ENCODE measurements at regions not wholly inside any gene's neighbourhood (a gene's known extent, or its start where the extent isn't known, plus 50 kb on each side); places are given as distances from the start of the nearest gene placed in this dataset.

DNA sequence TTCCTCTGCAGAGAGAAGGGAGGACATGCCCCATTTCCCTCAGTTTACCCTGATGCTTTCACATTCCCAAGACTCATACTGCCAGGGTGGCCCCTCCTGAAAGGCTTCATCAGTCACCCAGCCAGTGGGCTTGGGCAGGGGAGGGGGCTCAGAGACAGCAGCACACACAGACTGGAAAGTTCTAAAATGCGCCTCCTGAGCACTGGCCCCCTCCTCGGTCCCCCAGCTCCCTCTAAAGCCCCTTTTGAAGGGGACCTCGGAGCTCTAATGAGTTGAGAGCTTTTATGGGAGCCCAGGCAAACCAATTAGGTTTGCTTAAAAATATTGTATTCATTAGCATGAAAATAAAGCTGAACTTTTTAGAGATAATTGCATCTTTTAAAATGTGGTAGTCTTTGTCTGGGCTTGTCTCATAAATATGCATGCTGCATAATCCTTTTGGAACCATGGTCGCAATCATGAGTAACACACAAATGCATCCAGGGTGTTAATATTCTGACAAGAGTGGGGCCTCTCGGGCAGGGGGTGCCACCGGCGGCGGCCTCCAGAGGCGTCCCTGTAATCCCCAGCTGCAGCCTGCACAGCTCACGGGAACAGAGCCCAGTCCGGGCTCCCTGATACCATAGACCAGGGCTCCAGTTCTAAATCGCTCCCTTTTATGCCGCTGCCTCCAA, 78.5 kb downstream of the RPLP1 start:
- no peak for DNase-seq

DNA sequence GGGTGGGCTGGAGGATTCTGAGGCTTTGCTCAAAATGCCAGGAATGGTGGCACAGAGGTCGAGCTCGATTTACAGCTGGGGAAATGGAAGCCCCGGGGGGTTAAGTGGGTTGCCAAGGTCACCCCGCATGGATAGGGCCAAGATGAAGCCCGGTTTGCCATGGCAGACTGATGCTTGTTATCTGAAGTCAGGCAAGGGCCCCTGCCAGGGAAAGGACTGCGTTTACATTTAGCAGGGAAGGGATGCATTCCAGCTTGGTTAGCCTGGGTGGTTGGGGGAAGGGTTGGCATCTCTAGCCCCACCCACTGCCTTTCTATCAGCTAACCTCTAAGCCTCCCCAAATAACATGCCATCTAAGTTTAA, 79.0 kb downstream of the RPLP1 start:
- no peak for DNase-seq

DNA sequence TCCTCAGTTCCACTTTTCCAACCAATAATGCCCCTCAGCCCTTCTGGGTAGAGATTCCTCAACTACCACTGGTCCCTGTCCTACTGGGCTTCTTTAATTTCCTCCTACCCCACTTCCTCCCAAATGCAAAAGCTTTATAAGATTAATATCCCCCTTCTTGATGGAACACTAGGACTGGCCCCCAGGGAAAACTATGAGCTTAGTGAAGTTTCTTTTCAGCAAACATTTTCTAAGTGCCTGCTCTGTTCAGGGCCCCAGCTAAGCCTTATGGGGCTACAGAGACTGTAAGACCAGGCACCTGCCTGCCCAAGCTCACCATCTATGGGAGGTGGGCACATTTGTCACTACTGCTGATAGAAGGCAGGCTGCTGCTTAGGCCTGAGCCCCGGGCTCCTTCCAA, 79.4 kb downstream of the RPLP1 start:
- no peak for DNase-seq

DNA sequence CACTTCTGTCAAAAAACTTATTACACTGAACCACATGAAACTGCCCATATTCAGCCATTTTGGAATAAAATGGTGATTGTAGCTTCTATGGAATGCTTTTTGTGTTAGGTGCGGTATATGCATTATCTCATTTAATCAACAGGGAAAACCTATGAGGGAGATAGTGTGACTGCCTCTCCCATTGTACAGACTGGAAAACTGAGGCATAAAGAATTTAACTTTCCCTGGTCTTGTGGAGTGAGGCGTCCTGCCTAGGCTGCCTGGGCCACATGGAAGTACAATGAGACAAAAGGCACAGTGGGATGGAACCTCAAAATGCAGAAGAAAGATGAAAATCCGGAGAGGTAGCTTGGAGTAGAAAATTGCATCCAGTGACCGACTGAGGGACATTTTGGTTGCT, 80.2 kb downstream of the RPLP1 start:
- DNase-seq: no peak

DNA sequence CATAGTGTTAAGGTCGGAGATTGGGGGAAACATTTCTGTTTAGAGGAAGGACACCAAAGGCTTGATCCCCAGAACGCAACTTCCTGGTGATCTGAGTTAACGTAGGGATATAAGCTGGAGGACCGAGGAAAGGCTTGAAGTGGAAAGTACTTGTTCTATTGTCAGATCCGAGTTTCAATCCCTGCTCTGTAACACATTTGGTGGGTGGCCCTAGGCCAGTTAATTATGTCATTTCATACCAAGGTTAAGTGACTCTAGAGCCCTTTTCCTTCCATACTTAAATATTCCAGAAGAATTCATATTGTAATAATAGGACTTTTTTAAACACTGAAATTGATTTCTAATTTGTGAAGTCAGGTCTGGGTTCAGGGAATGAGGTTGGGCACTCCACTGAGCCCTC, 80.9 kb downstream of the RPLP1 start:
- DNase-seq: no peak

DNA sequence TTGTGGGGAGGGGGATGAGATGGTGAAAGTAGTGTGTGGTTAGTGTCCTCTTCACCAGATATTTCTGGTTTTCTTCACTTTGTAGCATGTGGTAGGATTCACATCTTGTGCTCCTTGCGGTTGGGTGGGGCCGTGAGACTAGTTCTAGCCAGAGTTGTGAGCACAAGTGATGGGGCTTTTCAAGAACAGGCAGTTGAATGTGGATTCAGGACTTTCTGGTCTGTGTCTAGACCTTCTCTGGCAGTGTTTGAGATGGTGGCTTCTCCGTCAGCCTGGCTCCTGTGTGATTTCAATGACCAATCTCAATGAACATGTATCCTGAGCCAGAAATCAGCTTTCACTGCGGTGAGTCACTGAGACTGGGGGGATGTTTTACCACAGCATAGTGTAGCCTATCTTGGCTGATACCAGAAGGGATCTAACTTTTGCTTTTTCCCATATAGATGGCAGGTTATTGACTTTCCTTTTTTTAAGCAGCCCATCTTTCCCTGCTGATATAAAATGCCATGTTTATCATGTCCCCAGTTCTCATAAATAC, 82.6 kb downstream of the RPLP1 start:
- no peak for DNase-seq

DNA sequence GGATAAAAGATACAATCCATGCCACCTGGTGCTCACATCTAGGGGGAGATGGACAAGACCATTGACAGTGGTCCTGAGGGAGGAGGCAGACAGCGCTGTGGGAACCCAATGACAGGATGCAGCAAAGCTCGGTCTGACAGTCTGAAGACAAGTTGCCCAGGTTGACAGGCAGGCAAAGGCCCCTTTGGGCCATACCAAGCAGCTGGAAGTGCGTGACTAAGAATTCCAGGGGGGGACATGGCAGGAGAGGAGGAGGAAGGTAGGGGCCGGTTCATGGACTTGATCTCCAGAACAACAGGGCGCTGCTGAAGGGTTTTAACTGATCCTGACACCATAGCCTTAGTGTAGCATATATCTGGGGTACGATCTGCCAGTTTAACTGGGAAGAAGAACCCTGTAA, 83.4 kb downstream of the RPLP1 start:
- no peak for DNase-seq

DNA sequence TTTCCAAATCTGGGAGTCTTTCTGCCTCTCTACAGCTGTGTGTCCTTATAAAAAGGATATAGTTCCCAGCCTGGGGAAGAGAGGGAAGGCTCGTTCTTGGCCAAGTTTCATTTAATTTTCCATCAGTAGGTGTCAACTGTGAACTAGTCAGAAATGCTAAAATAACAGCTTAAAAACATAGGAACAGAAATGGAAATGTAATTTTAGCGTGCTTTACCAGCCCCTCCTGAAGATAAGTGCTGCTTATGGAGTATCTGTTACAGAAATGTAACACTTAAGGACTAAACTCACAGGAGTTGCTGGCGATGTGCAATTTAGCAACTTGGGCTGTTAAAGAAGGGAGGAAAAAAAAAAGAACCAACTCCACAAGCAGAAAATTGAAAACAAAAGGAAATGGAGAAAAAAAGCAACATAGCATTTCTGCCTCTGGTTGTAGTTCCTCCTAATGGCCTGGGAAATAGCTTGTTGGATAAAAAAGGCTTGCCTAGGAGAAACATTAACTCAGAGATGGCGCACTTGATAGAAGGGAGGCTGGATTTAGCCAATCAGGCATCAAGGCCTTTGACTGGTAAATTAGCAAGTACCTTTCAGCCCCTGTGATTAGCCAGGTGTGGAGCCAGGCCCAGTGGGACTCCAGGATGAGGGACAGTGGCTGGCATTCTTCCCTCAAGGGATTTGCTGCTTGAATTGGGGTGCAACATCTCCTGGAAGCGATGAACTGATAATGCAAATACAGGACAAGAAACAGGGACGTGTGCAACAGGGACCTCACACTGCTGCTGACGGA, 84.3 kb downstream of the RPLP1 start:
- DNase-seq: peak; percentile 4

DNA sequence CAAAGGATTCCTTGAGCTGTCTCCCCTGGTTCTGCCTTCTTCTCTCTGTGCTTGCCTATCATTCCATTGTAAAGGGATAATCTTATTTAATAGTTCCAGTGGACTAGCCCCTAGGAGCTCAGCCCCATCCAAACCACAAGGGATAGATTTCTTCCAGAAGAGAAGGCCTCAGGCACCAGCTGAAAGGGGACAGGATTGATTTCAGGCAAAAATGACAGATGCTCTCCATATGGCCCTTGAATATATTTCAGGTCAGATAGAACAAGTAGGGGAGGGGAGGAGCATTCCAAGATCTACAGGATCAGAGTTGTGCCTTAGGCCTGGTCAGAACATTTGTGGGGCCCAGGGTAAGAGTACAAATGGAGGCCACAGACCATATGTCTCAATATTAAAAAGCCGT, 85.3 kb downstream of the RPLP1 start:
- peak; percentile 88 for DNase-seq

DNA sequence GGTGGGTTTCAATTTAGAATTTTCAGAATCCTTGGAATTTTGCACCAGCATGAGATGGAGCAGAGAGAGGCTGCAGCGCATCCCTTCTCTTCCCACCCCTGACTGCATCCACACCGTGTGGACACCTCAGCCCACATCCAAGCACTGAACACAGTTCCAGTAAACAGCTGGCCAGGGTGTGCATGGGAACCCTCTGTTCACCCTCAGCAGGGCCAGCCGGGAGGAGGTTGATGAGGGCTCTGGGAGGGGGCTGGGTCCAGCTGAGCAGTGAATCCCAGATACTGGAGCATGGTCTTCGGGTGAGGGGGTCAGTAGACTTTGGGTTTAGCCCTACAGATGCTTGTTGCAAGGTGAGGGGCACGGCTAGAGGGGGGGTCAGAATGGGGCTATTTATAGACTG, 85.8 kb downstream of the RPLP1 start:
- DNase-seq: peak; percentile 72

DNA sequence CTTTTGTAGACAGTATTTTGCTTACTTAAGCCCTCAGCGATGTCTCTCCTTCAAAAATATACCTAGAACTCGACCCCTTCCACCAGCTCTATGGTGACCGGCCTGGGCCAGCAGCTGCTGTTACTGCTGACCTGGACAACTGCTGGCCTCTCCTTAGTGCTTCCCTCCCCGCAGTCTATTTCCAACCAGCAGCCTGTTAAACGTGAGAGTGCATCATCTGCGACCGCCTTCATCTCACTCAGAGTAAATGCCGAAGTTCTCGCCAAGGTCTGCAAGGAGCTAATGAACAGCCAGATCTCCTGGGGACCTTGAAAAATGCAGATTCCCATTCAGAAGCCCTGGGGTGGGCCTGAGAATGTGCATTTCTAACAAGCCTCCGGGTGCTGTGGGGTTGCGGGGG, 86.7 kb downstream of the RPLP1 start:
- no peak for DNase-seq

DNA sequence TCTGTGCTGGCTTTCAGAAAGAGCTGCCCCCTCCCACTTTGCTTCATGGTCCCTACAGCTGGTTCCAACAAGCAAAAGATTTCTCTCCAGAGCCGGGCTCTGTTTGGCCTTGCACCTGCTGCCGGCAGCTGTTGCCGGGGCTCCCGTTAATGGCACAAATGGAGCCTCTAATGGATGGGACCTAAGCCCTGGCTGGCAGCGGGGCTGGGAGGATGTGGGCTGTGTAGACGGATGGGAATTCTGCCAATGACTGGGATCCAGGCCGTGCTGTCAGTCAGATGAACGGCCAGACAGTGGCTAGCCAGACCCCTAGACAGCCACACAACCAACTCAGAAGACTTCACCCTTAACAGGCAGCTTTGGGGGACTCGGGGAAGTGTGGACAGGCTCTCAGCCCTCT, 88.0 kb downstream of the RPLP1 start:
- peak; percentile 50 for DNase-seq

DNA sequence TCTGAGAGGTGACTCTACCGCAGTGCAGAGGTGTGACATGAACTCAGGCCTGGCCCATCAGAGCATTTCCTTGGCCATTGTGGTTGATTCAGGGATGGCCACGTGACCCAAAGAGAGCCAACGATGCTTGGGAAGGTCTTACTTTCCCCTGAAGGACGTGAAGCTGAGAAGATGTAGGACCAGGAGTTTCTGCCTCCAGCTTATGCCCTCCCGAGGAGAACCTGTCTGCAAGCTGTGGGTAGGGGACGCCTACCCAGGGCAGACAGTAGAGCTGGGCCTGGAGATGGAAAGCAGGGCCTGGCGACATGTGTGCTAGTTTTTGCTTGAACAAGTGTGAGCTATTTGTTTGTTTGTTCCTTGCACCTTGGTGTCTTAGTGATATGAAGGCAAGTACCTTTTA, 89.4 kb downstream of the RPLP1 start:
- no peak for DNase-seq

DNA sequence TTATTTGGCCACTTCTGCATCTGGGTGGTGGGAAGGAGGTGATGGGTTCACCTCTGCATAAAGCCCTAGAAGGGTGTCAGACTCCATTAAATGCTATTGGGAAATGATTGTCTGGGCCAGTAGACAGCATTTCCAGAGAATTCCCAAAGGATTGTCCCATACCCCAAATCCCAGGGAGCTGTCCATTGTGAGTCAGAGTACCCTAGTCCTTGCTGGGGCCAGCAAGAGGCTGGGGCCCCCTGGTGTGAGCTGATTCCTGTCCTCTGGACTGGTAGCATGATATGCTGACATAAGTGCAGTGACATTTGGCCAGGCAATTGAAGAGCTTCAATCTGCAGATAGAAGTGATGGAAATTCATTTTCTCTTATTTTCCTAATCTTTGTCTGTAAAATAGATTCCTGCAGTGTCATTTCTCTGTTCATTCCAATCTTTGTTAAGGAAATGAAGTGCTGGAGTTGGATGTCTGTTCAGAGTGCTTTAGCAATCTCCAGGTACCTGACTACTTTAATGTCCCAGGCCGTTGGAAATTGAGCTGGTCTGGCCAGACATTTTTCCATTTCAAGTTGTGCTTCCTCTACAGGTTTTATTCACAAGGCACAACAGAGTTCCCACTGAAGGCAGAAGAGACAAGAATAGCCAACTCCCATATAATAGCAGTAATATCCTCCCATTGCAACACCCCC, 91.2 kb downstream of the RPLP1 start:
- DNase-seq: no peak

DNA sequence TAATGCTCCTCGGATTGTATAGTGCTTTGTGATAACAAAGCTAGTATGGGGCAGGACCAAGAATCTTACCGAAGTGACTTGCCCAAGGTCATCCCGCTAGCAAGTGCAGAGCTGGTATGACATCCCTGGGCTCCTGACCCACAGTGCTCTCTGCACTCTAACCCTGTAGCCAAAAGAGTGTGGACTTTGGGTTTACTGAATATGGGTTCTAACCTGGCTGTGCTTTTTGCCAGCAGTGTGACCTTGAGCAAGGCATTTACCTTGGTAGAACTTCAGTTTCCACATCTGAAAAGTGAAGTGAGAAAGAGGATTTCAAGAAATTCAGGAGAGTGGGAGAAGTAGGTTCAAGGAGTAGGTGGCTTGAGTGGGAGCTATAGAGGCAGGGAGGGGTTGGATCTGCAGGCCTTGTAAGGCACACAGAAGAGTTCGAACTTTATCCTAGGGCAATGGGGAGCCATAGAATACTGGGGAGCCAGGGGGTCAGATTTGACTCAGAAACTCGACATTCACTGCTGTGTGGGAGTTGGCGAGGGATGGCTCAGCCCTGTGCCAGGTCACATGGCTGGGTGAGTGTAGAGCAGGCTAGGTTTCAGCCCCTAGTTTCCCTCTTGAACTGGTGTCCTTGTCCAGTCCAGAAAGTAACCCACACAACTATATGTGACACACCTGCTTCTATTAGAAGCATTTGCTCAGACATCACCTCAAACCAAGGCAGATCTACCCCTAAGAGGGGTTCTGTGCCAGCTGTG, 91.9 kb downstream of the RPLP1 start:
- DNase-seq: no peak

DNA sequence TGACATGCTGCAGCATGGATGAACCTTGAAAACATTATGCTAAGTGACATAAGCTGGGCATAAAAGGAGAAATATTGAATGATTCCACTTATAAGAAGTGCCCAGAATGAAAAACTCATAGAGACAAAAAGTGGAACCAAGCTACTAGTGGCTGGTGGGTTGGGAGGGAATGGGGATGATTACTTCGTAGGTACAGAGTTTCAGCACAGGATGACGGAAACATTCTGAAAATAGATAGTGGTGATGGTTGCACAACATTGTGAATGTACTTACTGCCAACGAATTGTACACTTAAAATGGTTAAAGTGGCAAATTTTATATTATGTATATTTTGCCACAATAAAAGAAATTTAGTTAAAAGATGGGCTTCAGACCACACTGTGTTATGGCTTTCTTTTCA, 93.6 kb downstream of the RPLP1 start:
- no peak for DNase-seq

DNA sequence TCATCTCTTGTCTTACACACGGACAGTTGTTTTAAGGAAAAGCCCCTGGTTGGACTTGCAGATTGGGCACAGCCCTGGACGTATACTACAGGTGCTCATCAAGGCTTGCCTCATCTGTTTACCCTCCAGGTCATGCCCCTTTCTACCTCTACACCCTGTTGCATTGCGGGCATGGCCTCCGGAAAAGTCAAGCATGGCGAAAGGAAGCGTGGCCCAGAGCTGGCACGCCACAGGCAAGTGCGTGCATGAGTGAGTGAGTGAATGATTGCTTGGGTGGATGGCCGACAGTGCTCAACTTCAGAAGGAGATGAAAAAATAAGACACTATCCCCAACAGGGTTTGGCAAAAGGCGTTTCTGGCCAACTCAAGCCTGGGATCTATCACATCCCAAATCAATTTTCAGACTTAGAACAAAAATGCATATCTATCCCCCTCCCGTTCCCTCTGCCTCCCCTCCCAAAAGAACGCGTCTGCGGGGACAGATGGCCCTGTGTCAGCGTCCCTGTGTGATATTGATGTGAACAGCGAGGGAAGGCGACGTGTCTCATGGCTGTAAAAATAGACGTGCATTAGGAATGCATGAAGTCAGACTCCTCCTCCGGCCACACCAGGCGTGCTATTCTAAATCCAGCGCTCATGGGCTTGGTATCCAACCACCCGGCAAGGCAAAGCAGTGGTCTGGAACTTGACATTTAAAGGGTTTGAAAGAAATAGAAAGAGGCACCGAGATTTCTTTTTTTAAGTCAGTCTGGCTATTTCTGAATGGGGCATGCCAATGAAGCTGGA, 96.0 kb downstream of the RPLP1 start:
- no peak for DNase-seq

DNA sequence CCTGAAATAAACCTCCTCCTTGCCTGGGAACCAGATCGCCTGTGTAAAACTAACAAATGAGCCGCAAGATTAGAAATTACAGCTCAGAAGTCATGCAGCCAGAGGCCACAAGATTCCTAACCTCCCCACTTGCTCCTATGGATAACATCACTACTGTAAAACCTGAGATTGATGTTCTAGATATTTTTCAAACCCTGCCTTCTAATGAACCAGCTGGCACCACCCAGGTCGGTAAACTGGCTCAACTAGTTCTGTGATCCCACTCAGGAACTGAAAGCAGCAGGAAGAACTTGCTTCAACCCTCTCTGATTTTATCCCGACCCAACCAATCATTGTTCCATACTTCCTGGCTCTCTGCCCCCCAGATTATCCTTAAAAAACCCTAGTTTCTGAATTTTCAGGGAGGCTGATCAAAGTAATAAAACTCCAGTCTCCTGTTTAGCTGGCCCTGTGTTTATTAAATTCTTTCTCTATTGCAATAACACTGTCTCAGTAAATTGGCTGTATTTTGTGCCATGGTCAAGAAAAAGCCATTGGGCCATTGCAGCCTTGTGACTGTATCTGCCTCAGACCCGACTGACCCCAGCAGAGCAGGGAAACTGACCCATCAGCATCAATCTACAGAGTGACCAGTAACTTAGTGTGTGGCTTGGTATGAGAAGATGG, 98.9 kb downstream of the RPLP1 start:
- DNase-seq: no peak

DNA sequence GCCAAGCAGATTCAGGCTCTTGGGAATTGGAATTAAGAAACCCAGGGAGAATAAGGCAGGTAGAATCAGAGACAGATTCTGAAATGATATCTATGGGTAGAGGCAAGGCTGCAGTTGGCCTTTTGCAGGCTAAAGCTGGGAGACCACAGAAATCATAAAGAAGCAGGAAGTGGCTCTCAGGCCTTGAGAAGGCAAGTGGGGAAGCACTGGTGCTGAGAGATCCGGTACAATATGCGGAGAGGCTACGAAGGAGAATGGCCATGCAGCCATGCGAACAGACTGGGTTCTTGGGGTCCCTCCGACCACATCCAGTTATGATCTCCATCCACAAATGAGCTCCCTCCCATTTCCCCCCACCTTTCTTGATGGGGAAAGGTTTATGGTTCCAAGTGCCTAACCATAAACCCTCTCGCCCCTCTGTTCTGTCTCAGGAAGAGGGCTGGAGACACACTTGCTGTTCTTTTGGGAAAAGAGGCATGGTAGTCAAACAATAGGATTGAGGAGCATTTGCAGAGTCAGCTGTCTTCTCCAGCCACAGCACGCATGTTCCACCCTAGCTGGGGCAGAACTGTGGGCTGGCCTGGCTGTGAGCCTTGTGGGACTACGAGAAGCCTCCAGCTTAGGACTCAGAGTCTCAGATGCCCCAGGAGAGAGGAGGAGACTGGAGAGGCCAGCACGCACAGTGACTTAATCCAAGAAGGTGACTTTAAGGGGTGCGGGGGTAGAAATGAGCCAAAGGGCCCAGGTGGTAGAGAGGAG, 99.6 kb downstream of the RPLP1 start:
- no peak for DNase-seq

DNA sequence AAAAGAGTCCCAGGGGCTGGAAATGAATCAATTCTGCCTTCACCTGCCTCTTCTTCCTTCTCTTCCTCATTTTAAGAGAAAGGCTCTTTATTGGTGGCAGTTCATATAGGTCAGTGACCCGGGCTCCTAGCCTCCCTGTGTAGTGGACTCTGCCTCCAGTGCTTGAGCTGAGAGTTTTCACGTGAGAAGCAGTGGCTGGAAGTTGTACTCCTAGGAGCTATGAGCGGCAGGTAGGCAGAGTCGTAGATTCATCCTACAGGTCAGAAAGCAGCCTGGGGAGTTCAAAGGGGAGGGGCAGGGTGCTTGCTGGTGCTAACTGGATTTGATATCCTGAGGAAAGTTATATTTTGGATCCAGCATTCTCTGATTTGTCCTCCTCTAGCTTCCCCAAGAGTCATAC, 101.1 kb downstream of the RPLP1 start:
- no peak for DNase-seq
